Forelimb muscle (tissue), 1 donor: ENCODE measurements at regions not wholly inside any gene's neighbourhood (a gene's known extent, or its start where the extent isn't known, plus 50 kb on each side); places are given as distances from the start of the nearest gene placed in this dataset.
"Not testable (repeated sequence)": the region's sequence is repeated elsewhere in the genome, so short reads cannot be mapped to it uniquely, and the experiment has no call there.

Source experiments
- DNase-seq: peaks from one replicate; pipeline ENCODE4 v3.0.0-alpha.2; 2013; ENCODE audit warnings: low read depth

DNA sequence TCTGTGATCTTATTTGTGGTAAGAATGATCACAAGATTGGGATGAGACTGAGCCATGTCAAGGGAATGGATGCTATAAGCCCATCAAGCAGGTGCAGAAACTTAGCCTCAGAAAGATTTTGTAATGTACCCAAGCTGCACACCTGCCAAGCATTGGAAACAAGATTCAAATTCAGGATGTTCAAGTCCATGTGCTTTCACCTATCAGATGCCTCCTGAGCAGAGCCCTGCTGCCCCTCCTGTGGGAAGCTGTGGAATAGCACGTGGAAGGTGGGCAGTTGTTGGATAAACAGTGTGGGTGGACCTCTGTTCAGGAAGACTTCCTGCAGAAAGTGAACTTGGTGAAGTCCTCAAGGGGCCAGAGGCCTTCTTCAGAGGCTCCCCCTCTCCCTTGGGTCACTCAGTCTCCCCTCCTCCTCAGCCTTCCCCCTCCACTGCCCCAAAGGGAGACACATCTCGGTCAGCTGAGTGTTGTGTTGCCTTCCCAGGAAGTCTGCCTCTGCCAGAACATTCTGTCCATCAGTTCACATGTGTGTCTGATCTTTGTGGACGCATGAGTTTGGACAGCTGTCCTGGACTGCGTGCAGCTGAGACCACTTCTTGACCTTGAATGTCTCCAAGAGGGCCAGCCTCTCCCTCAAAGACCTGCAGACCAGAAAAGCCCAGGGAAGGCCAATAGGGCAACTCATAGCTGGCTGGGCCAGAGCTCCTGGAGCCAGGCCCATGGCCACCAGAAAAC is 186.1 kb downstream of the INHBB start:
- no peak for DNase-seq

DNA sequence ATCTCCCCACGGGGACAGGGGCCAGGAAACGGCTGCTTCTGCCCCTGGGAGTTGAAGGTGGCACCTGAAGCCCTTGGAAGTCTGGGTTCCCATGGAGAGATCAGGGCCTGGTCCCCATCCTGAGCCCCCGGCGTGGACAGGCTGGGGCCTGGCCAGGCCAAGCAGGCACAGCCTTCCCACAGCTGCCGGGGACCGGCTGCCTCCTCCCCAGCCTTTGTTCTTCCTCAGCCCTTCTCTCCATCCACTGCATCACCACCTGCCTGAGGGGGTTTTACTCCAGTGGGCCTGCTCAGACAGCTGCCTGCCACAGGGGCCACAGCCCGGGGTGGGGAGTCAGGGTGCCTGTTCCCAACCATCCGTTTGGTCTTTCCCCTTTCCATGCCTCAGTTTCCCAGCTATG is 187.7 kb downstream of the INHBB start:
- DNase-seq, result no peak

DNA sequence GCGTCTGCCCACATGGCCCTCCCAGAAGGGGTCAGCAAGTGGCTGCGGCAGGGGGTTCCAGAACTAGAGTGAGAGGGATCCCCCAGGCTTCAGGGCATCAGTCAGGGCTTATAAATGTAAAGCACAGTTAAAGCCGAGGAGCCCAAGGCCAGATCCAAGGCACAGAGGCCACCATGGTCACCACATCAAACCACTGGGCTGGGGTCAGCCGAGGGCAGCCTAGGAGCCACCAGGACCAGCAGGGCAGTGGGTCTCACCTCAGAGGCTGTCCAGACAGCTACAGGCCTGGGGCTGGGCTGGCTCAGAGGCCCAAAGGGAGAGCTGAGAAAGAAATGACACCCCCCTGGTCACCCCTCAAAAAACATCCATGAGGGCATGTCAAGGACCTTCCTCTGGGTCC is 188.5 kb downstream of the INHBB start:
- no peak for DNase-seq

DNA sequence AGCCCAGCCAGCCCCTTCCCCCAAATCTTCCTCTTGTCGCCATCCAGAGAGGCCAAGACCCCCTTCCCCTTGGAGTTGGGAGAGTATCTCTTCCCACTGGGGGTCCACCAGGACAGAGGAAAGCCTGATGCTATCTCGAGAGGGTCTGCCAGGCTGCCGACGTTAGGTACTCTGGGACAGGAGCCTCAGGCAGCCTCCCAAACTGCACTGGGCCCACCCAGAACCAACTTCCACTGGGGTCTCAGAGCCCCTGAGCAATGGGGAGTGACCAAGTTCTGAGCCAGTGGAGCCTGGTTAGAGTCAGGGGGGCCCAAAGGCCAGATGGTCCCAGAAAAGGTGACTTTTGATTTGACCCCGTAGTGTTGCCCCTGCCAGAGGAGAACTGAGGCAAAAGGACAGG is 189.1 kb downstream of the INHBB start:
- no peak for DNase-seq

DNA sequence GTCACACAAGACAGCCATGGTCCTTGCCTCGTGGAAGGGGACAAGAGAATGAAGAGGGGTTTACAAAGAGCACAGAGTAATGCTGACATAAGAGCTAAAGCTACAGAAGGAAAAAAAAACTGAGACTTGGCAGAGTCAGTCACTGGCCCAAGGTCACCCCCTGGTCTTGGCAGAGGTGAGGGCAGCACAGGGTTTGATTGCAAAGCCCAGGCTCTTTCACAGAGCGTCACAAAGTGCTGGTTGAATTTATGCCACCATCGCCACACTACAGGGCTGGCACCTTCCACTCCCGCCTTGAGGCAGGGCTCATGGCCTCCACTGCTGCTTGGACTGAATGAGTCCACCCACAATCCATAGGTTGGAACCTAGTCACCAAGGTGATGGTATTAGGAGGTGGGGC is 190.2 kb downstream of the INHBB start:
- no peak for DNase-seq

DNA sequence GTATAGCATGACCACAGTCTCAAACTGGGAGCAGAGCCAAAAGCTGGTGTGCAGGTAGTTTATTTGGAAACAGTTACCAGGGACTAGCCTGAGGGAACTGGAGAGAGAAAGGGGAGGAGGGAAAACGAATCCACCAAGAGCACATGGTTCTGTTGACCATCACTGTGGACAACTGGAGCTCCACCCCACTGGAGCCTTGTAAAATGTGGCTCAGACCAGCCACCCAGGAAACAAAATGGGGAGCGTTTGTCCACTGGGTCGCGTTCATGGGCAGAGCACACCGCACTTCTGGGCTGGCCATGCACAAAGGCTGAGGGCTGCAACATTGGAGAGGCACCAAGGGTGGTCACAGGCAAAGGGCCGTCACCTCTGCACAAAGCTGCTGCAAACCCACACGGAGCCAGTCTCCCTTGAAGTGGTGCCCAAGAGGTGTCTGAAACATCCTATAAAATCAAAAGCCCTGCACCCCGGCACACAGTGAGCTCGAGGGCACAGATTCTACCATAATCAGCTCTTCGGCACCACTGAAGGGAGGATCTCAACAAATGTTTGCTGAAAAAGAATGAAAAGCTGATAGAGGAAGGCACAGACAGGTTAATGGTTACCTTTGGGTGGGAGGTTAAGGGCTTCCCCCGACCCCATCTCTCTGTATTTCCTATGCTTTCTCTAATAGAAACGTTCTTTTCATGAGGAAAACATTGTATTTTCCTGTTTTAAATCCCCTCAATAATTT is 192.9 kb downstream of the INHBB start:
- no peak for DNase-seq

DNA sequence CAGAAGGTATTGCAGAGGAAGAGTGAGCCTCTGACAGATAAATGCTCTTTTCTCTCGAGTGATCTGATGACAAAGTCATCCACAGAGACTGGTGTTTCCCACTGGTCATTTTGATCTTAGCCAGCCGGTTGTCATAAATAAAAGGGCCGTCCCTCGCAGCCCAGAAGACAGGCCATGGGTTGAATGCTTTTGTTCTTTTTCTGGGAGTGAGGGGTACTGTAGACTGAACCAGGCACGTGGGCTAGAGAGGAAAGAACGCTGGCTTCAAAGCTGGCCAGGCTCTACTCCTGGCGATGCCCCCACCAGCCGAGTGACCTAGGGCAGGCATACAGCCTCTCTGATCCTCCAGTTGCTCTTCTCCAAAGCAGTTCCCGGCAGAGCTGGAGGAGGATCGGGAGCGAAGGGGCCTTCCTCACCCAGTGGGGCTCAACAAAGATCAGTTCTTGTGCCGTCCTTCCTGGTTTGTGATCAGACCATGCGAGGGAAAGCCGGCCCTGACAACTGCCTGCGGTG is 193.5 kb downstream of the INHBB start:
- no peak for DNase-seq

DNA sequence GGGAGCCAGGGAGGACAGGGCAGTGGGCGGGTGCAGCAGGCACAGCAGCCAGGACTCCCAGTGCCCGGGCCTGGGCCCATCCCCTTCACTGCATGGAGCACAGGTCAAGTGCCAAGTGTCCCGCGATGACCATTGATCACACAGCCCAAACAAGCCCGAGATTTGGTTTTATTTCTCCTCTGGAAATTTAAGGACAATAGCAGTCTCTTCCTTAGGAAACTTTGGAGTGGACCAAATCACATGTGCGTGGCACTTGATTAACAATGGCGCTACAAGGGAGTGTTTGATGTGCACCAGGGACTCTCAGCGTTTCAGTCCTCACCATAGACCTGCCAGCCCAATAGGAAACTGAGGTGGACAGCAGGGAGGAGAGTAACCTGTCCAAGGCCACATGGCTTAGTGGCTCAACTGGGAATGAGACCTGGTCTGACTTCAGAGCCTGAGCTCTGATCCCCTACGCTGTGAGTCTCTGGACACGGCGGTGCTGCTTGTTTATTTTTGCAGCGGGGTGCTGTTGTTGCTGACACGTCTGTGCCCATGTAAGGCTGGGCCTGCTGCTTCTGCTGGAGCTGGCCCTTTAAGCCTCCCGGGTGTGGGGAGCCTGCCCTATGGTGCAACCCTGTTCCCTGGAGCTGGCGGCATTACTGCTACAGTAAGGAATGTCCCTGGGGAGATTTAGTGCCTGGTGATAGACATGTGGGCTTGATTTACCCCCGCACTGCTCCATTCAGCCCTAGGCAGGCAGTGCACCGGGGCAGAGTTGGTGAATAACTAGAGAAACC is 194.2 kb downstream of the INHBB start:
- no peak for DNase-seq

DNA sequence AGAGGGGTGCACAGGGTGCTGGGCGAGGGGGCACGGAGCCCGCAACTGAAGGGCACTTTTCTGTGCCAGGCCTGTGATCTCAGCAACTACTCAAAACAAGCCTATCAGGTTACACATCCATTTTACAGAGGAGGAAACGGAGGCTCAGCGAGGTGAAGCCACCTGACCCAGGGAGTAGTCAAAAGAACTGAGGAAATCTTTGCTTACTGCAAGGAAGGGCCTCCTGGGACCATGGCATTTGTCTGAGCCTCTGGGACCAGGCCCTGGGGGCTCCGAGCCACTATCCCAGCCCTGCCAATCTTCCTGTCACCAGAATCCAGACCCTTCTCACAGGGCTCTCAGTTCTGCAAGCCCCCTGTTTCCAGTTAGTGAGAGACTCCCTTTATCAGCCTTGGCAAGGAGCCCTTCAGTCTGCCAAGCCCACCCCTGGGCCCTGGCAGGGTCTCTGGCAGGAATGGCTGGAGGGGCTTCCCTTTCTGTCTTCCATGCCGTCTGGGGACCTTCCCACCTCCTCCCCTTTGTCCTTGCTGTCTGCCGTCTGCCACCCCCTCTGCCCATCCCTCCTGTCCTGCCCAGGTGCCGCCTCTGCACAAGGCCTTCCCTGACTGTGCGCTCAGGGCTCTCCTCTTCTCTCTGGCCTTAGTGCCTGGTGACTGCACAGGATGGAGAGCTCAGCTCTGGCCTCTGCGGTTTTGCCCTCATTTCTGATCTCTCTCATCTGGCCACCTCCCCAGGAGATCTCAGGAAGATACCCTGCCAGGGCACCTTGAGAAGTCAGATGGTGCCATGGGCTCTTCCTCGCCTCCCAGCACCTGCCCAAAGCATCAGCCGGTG is 194.7 kb upstream of the GLI2 start:
- no peak for DNase-seq

DNA sequence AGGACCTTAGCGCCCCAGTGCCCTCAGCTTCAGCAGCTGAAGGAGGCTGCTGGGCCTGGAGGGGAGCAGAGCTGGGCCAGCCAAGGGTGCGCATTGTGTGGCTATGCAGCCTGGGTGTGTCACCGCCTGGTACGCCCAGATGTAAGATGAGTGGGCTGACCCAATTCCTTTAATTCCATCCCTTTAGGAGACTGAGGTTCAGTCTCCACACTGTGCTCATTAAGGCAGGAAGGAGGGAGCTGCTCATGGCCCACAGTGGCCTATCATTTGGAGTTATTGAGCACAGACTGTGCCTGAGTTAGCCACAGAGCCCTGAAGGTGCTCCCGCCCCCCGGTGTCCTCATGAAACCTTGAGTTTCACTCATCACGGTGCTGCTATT is 194.1 kb upstream of the GLI2 start:
- DNase-seq, result no peak

DNA sequence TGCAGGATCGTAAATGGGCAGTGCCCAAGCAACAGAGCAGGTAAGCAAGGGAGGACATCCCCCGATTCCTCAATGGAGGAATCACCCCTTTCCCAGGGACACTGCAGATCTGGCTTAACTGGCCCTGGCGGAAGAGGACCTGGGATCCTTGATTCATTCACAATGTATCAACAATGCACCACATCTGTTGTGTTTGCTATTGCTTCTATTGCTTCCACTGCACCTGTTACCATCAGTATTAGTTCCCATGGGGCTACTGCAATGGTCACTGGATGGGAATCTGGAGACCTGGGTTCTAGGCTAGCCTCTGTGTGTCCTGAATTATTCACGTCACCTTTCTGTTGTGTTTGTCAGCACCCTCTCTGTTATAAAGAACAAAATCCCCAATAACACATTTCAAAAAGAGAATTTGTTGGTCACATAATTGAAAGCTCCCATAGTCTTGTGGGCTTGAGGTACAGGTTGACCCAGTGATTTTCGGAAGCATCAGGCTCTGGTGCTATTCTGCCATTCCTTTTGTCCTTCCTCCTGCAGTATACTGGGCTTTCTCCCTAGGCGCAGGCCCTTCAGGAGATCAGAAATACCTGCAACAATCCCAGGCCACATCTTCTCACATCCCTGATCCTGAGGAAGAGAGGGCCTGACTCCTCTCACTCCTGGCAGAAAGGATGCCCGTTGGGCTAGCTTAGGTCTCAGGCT is 193.5 kb upstream of the GLI2 start:
- no peak for DNase-seq

DNA sequence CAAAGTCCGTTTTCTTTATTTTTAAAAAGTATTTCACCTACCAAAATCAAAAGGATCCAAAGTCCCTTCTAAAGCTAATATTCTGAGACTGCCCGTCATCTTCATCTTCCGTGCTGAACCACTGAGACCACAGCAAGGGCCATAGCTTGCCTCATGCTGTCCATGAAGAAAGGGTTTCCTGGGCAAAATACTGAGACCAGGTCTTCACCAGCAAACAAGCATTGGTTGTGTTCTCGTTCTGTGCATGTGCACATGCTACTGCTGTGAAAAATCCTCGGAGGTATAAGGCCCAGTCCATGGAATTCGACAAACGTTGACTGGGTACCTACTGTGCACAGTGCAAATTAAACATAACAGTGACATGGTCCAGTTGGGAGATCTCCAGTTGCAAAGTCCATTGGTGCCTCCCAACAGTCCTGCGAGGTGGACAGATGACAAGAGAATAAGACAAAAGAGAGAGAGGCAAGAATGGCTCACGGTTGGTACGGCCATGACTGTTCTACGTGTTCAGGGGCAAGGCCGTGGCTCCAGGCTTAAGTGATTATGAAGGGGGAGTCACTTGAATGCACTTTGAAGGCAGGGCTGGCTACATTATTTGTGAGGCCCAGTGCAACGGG is 192.6 kb upstream of the GLI2 start:
- DNase-seq, result no peak

DNA sequence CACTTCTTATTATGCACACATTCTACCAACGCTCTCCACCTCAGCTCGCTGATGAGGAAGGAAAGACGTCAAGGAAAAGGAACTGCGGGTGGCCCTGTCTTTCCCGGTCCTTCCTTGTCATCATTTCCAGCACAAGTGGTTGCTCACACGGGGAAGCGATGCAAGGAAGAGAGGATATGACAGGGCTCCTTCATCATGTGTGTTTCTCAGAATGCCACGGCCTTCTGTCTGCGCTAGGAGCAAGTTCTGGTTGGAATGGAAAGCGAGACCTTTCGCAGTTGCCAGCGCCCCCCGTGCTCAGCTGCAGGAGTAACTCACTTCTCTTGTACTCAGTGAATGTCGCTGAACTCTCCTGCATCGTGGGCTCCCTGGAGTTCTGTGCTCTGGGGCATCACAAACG is 191.8 kb upstream of the GLI2 start:
- DNase-seq, result no peak

DNA sequence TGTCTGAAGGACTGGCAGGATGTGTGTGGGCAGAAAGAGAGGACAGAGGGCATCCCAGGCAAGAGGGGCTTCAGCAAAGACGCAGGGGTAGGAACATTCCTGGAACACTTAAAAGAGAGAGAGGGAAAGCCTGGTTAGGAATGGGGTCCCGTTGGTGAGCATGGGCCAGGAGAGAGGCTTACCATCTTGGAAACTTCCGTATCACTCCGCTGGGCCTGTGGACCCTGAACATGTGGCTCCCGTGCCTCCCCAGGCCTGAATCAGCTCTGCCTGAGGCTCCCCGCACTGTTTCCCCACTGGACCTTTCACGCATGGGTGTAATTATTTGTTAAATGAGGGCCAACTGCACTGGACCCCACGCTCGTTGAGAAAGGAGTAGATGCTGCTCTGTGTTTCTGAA is 191.1 kb upstream of the GLI2 start:
- DNase-seq, result no peak

DNA sequence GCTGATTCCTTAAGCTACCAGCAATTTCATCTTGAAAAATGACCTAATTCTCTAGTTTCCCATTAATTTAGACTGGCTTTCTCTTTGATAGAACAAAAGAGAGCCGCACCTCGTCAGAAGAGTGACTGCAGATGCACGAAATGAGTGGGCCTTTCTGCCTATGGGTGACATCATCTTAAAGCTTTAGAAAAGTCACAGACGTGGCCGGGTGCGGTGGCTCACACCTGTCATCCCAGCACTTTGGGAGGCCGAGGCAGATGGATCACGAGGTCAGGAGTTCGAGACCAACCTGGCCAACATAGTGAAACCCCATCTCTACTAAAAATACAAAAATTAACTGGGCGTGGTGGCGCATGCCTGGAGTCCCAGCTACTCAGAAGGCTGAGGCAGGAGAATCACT is 190.7 kb upstream of the GLI2 start:
- not testable (repeated sequence) for DNase-seq

DNA sequence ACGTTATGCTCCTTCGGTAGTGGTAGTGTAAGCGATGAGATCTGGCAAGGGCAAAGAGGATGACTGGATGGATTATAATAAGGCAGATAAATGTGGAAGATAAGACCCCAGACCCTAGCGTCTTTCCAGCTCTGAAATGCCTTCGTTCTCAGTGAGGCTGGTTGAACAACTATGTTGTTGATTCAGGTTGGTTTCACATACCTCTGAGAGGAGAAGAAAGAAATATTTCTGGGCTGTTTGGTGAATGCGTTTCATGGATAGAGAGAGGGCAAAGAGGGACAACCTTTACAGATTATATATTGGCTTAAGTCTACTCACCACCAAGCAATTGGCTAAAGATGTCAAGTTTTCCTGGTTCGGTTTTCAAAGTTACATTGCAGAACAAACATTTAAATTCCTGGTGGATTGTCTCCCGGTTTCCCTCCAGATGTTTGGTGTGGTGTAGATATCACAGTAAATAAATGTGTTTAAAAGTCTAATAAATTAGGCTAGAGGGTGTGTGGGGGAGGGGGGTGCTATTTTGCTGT is 190.1 kb upstream of the GLI2 start:
- no peak for DNase-seq

DNA sequence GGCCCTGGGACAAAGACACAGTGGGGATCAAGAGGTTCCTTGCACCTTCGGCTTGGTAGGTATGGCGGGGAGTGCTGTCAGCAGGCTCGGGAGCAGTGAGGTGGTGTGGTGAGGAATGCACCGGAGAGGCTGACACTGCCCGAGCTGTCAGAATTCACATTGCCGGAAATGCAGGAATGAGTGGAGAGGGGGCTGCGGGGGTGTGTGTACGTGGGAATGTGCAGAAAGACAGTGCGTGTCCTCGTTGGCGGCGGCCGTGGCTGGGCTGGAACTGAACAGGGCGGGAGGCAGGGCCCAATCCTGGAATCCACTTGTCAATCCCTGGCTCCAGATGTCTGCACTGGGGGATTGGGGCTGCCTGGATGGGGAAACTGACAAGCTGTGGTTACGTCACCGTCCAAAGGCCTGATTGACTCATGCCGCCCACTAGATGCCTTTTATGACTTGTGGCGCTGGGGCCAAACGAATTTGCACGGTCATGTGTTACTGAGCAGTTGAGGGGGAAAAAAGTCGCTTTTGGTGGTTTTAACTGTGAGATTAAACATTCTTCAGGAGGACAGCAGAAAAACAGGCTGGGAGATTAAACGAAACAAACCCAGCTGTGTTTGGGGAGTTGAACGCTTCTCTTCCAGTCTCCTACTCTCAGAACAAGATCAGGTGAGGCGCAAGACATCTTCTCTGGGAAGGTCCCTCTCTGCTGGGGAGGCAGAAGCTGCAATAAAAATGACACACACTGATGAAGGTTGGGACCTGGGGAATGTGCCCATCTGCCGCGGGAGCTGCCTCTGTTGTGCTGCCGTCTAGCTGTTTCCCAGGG is 189.4 kb upstream of the GLI2 start:
- no peak for DNase-seq

DNA sequence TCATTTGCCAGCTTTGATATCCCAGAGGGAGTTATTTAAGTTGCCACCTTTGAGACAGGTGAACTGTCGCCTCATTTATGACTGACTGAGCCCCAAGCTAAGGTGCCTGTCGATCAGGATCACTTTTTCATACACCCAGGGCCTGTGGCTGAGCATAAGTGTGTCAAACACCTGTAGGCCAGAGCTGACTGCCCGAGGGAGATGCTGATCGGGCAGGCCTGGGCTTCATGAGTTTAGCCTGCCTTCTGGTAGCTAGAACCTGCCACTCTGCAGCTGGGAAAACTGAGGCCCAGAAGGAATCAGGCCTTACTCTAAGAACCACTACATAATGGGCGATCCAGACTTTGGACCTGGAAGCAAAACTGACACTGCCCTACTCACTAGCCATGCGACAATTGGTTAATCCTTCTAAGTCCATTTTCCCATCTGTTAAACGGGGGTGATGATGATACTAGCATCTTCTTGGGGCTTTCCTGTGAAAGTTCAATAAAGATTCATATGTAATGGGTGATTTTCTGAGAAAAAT is 188.7 kb upstream of the GLI2 start:
- DNase-seq, result no peak

DNA sequence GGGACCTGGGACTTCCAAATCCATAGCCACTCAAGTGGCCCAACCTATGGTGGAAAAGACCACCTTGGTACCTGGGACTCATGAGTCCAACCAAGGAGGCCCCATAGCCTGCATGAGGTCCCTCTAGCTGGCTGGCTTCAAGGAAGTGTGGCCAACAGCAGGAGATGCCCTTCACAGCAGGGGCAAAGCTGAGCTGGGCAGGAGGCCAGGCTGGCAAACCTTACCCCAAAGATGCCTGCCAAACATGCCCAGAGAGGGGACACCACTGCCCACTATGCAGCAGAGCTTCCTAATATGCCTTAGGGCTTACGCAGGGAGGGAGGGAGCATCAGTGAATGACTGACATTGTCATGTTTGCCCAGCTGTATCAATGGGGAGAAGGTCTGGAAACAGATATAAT is 188.0 kb upstream of the GLI2 start:
- DNase-seq, result no peak
